Stimulated activated CD8-positive, alpha-beta memory T cell treated with anti-CD3 and anti-CD28 coated beads, Interleukin-15, amount 100 ng/mL, for 24 hours (primary cell): ENCODE measurements at regions not wholly inside any gene's neighbourhood (a gene's known extent, or its start where the extent isn't known, plus 50 kb on each side); places are given as distances from the start of the nearest gene placed in this dataset.

Experiments used
- DNase-seq: peaks from one replicate; pipeline ENCODE4 v3.0.0-alpha.2; 2020; ENCODE audit warnings: low read depth

DNA sequence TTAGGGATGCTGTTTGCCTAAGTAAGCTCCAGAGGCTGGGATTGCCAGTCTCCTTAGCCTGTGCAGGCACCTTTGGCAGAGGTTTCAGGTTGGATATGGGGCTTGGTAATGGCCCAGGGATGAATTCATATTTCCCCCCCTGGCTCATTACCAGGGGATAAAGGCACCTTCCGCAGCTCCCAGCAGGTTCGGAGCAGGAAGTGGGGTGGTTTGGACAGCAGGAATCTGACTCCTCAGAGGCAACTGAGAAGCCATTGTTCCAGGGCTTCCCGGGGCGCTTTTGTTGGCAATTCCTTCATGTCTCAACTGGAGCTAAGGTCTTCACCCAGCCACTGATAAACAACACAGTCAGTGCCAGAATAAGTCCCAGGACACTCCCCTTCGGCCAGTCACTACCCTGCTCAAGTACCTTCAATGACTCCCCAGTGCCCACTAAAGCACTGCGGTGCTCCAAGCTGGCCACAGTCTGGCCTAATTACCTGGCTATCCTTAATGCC, 85.3 kb upstream of the SLC6A6 start:
- no peak for DNase-seq

DNA sequence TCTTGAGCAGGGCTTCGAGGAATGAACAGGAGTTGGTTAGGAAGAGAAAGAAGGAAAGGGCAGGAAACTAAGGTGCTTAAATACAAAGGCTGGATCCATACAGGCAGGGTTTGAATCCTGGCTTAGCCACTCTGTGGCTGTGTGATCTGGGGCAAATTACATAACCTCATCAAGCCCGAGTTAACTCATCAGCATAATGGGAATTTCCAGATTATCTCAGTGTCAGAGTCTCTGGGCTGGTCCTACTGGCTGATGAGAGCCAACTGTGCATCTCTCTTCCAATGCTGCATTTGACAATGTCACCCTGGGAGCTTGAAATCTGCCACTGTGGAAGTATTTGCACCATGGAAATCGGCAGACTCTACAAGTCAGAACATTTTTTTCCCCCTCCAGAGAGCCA, 83.8 kb upstream of the SLC6A6 start:
- no peak for DNase-seq

DNA sequence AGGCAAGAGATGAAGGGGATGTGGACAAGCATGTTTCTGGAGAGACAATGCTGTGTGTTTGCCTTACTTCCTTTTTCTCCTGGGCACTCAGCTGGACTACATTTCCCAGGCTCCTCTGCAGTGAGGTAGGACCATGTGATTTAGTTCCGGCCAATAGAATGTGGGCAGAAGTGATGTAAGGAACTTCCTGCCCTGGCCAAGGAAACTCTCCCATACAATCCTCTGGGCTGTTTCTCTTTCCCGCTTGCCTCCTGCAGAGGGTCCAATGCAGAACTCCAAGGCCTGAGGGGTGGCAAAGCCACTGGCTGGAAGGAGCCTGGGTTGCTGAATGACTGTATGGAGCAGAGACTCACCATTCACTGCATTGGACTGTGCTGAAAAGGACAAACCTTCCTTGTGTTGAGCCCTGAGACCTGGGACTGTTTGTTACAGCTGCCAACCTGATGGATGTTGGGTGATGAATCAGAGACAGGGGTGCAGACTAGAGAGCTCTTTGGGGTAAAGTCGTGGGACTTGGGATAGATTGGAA, 82.7 kb upstream of the SLC6A6 start:
- DNase-seq, result no peak

DNA sequence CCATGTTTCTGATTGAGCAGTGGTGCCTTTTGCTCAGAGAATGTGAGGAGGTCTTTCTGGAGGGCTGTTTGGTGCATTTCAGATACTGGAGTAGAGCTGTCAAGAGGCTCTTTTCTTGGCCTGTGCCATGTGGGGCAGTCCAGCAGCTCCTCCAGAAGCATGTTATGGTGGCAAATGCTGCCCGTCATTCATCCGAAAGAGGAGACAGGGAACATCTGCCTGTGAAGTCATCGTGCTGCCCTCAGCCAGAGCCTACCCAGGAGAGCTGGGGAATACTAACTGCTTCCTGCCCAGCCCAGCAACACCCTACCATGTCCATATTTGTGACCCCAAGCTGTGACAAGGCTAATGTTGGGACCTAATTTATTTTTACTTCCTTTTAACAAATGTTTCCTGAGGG, 82.2 kb upstream of the SLC6A6 start:
- DNase-seq, result no peak

DNA sequence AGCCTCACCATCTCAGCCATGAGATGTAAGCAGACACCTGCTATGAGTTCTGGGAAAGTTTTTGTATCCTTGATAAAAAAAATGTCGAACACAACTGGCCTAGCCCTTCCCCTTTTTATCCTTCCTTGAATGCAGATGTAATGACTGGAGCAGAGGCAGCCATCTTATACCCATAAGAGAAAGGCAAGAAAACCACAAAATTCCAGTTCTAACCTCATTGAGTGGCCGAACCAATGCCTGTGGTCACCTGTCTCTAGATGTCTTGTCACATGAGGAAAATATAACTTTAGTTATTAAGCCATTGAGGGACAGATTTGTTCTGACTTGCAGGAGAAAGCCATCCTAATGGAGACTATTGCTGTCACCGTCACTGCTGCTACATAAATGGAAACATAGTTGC, 80.4 kb upstream of the SLC6A6 start:
- no peak for DNase-seq

DNA sequence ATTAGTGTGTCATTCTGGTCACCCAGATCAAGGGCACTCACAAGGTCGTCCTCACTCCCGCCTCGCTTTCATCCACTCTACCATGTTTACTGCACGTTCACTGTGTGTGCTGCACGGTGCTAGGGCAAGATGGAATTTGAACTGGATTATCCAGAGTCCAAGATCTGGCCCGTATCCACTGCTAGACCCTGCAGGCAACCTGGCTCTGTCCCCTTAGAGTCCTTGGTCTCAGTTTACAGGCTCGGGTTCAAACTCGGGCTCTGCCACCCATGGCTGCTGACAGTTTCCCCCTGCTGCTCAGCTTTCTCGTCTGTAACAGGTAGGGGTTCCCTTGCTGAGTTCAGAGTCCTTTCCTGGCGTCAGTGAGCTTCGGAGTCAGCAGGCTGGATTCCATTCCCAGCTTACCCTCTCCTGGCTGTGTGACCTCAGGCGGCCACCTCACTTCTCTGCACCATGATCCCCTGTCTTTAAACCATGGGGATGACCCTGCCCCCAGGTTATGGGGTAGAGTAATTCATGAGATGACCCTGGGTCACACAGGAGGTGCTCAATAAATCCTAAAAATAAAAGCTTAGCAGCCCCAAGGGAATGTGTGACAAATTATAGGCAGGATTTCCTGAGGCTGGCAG, 79.6 kb upstream of the SLC6A6 start:
- no peak for DNase-seq

DNA sequence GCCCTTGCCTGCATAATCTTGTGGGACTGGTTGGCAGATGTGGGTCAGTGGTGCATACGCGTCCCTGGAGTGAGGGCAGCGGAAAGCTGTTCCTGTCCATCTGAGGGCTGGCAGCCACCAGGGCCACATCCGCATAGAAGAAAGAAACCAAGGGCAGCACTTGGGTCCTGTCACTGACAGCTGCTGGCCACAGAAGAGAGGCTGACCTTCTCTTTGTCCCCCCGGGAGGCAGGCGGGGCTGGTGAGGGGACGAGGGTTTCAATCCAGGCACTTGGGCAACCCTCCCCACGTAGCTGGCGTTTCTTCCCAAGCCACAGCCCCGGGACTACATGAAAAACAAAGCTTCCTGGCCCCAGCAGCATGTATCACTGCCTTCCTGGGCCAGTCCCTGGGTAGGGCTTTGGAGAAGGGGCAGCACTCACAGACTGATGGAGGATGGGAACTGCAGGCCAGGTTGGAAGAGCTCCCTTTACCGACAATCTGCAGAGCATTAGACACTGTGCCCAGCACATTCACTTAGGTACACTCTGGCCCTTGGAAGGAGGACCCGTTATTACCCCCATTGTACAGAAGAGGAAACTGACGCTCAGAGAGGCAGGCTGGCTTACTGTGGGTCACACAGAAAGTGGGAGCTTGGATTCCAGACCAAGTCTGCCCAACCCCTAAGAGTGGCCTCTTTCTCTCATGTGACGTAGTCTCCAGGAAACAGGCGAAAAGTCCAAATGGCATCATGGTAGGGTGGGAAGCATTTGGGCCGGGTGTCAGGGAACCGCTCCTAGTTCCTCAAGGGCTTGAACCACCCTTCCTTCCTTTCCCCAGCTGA, 78.8 kb upstream of the SLC6A6 start:
- DNase-seq, result no peak

DNA sequence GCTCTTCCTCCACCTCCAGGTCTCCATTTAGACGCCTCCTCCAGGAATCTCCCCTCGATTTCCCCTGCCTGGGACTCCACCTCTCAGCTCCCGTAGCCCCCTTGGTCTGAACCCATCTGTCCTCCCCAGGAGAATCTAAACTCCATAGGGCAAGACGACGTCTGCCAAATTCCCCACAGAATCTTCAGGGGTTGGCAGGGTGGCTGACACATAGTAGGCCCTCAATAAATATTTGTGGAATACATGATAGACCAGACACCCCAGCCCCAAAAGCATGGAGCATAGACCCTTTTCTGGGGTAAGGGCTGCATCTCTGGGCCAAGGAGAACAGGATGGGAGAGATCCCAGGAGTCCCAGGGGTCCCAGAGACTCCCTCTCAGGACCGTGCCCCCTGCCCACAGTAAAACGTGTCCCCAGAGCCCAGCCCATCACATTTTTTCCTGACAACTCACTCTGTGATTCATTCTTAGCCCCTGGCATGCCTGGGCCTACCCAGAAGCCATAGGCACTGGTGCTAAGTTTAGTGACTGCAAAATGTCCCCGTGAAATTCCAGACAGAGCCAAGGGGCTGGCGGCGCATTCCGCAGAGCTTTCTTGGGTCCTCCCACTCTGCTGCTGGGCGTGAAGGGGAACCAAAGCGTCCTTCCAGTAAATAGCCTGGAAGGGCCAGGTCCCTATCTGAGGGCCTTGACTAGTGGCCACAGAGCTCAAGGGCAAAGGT, 78.0 kb upstream of the SLC6A6 start:
- DNase-seq, result no peak

DNA sequence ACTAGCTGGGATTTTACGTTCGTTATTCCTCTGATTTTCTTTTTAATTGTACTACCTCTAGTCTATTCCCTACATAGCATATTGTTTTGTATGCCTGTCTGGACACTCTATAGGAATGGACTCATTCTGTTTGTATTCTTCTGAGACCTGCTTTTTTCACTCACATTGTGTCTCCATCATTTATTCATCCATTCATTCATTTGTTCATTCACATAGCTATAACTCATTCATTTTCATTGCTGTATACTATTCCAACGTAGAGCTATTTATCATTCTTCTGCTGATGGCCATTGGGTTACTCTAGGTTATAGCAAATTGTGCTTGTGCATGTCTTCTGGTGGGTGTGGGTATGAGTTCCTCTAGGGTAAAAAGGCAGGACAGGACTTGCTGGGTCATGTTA, 74.0 kb upstream of the SLC6A6 start:
- no peak for DNase-seq

DNA sequence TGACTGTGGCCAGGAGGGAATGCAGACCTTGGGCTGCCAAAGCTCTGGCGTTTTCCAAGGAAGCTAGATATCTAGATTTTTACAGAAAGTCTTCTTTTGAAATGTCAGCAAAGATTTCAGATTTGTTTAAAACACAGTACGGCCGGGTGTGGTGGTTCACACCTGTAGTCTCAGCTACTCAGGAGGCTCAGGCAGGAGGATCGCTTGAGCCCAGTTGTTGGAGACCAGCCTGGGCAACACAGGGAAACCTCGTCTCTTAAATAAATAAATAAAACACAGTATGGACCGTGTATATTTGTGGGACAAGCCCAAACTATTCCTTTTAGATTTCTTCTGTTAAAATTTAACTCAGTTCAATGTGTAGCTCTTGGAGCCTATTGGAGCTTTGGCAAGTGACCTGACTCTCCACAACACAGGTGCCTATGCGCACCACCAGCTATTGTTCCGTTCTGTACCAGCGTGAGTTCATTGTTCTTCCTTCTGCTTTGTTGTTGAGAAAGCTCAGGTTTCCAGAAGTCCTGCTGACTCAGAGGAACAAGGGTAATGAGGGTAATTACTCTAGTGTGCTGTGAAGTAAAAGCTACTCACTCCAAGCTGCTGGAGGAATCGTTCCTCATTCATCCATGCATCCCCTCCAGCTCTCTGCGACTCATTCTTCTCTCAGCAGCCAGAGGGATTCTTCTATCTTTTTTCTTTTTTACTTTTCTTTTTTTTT, 73.1 kb upstream of the SLC6A6 start:
- no peak for DNase-seq

DNA sequence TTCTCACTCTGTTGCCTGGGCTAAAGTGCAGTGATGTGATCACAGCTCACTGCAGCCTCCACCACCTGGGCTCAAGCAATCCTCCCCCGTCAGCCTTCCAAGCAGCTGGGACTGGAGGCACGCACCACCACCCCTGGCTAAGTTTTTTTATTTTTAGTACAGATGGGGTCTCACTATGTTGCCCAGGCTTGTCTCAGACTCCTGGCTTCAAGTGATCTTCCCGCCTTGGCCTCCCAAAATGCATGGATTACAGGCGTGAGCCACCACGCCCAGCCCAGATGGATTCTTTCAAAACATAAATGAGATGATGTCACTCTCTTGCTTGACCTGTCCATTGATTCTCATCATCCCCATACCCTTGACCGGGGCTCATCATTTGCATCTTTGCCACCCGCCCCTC, 72.6 kb upstream of the SLC6A6 start:
- DNase-seq, result no peak

DNA sequence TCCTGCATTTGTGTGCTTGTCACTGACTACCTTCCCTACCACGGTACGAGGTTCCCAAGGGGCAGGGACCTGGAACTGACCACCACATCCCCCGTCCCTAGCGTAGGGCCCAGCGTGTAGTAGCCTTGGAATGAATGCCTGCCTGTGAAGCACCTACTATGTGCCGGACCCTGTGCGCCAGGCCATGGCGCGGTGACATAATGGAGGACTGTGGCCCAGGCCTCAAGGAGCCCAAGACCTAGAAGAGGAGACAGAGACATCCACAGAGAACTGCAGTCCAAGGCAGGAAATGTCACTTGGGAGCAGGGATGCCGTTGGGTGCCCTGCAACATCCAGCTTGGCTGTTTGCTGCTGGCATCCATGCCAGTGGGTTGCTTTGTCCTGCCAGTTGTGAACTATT, 71.9 kb upstream of the SLC6A6 start:
- DNase-seq, result no peak

DNA sequence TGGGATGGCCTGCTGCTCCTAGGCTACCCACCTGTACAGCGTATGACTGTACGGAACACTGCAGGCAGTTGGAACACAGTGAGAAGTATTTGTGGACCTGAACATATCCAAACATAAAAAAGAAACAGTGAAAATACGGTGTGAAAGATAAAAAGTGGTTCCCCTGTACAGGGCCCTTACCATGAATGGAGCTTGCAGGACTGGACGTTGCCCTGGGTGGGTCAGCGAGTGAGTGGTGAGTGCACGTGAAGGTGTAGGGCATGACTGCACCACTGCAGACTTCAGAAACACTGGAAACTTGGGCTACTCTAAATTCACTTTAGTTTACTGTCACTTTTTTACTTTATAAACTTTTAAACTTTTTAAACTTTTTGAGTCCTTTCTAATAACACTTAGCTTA, 71.2 kb upstream of the SLC6A6 start:
- no peak for DNase-seq

DNA sequence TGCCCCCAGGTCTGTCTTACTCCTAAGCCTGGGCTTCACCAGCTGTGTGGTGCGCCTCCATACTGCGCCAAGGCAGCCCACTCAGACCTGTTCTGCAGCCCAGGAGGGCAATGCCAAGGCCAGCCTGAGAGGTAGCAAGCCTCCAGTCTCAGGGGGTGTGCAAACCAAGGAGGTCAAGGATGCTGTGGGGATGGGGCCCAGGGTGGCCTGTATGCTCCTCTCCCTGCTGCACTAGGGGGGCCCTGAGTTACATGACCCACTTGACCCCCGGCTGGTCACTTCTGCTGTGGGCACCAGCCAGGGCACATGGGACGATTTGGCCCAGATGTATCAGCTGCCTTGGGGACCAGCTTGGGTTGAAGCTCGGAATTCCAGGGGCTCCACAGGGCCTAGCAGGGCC, 70.0 kb upstream of the SLC6A6 start:
- no peak for DNase-seq

DNA sequence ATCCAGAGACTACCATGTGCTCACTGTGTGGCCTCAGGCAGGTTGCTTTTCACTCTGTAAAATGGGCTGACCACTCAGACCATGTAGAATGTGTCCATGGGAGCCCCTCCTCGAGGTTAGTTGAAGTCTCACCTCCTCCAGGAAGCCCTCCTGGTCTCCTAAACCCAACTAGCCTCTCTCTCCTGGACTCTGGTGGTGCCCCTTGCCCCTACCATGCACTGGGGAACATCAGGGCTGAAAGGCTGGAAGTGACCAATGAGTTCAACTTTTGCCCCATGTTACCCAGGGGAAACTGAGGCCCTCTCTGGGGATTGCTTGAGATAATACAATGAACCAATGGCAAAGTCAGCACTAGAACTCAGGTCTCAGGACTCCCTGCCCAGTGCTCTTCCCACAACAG, 69.2 kb upstream of the SLC6A6 start:
- no peak for DNase-seq

DNA sequence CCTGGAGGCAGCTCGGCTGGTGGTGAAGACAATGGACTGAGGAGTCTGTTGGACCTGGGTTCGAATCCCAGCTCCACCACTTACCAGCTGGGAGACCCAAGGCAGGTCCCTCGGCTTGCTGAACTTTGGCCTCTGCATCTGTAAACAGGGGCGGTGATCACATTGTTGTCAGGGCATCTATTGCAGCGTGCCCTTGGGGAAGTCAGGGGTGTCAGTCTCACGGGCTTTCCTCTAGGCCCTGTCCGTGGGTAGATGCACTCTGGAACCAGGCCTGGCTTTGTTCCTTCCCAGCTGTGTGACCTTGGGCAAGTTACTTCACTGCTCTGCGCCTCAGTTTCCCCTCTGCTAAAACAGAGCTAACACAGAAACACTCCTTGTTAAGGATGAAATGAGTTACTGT, 68.8 kb upstream of the SLC6A6 start:
- no peak for DNase-seq

DNA sequence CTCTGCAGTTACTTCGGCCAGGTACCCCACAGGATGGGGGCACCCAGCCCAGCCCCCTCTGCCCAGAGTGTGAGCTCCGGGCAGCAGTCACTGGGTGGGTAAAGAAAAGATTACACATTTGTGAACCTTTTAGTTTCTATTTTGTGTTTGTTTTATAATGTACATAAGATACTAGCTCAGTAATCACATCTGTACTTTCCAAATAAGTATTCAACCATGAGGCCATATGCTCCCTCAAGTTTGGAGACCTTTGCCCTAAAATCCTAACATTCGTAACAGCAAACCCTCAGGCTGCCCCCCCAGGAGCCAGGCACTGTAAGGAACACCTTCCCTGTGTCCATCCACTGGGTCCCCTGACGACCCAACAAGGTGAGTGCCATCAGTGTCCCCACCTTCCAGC, 68.3 kb upstream of the SLC6A6 start:
- DNase-seq, result no peak

DNA sequence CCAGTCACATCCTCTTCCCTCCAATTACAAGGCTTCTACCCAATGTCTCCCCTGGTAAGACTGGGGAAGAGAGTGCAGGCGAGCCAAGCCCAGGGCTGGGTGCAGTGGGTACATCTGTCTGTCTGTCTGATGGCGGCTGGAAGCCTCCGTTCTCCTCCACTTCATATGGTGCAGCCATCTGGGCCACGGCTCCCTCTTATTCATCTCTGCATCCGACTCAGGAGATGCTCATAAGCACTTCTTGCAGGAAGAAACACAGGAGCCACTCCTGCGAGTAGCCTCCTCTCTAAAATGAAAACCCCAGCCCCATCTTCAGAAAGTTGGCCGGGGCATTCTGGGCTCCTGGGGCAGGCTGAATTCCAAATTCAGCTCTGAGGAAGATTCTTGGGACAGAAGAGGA, 67.5 kb upstream of the SLC6A6 start:
- no peak for DNase-seq

DNA sequence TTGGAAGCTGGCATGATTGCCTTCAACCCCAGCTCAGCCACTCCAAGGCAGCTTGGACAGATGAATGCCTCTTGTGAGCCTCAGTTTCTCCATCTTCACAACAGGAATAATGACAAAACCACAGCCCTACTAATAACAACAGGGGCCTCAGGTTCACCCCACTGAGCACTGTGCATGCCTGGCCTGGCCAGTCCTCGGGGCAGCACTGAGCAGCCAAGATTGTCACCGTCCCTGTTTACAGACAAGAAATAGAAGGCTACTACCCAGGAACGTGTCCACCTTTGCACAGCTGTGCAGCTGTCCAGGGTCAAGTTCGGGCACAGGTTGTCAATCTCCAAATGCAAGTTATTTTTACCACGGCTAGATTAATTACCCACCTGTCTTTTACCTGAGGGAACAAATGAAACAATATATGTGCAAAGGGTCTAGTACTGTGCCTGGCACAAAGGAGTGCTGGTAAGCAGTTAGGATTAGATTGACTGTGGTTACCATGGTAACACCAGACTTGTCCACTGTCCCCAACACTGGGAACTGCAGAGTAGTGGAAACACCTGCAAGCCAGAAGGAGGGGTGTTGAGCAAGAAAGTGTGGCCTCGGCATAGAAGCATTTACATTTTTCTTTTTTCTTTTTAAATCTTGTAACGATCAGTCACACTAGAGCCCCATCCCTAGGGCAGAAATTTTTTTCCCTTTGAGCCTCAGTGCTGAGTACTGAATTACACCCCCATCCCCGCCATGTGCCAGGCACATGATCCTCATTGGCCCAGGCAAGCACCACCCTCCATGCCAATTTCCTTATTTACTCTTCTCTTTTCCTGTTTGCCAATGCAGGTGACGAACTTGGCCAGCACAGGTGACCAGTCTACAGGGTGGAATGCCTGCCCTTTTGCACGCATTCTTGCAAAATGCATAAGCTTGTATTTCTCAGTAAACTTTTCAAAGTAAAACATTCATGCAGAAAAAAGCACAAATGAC, 66.3 kb upstream of the SLC6A6 start:
- no peak for DNase-seq

DNA sequence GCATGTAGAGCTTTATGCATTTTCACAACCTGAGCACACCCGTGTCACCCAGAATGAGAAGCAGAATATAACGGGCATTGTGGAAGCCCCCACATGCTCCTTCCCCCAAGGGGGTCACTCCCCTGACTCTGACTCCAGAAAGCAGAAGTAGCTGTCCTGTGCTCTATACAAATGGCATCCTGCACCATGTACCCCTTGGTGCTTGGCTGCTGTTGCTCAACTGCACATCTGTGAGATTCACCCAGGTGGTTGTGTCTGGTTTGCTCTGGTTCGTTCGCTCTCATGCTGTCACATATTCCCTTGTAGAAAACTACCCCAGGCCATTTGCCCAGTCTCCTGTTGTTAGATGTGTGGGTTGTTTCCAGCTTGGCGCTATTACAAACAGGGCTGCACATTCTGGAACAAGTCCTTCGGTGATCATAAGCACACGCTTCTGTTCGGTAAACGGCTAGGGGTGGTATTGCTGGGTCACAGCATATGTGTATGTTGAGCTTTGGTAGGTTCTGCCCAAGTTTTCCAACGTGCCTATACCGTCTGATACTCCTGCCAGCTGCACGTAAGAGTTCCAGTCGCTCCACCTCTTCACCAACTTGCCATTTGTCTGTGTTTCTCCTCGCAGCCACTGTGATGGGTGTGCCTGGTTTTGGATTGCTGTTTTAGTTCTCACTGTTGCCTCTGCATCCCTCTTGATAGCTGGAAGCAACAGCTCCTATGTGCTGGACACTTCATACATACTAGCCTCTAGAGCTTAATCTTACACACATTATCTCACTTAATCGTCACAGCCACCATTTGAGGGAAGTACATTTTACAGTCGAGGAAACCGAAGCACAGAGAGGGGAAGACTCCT, 65.4 kb upstream of the SLC6A6 start:
- DNase-seq, result no peak
